ENCODE measurements at regions not wholly inside any gene's neighbourhood (a gene's known extent, or its start where the extent isn't known, plus 50 kb on each side); places are given as distances from the start of the nearest gene placed in this dataset.

DNA sequence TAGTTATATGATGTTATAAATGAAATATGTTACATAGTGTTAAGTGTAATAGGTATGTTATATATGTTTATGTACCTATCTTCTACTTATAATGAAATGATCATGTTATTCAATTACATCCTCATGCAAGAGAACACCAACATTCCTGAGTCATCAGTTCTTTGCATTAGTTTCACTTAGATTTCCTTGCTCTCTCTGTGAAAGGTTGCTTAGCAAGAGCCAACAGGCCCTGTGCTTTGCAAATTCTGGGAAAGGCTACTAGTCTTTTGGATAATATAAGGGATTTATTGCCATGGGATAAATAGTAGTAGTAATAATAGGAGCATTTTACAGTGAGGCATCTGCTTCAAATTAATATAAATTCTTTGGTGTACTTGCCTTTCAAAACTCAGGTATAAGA lies 274.8 kb downstream of the SP3 start:
- TF ChIP-seq, protein P1, sequence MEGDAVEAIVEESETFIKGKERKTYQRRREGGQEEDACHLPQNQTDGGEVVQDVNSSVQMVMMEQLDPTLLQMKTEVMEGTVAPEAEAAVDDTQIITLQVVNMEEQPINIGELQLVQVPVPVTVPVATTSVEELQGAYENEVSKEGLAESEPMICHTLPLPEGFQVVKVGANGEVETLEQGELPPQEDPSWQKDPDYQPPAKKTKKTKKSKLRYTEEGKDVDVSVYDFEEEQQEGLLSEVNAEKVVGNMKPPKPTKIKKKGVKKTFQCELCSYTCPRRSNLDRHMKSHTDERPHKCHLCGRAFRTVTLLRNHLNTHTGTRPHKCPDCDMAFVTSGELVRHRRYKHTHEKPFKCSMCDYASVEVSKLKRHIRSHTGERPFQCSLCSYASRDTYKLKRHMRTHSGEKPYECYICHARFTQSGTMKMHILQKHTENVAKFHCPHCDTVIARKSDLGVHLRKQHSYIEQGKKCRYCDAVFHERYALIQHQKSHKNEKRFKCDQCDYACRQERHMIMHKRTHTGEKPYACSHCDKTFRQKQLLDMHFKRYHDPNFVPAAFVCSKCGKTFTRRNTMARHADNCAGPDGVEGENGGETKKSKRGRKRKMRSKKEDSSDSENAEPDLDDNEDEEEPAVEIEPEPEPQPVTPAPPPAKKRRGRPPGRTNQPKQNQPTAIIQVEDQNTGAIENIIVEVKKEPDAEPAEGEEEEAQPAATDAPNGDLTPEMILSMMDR (IDR thresholded peaks at IDR 0.05): no peak
- TF ChIP-seq POLR2A (IDR thresholded peaks at IDR 0.05): no peak
